EH (cell line): ENCODE measurements at regions not wholly inside any gene's neighbourhood (a gene's known extent, or its start where the extent isn't known, plus 50 kb on each side); places are given as distances from the start of the nearest gene placed in this dataset.
"Not testable (repeated sequence)": the region's sequence is repeated elsewhere in the genome, so short reads cannot be mapped to it uniquely, and the experiment has no call there.

Experiments used
- DNase-seq: peaks from one replicate; pipeline ENCODE4 v3.0.0-alpha.2; 2015; ENCODE audit warnings: low read depth

GRCh38 chr2:144659731-144660275 is 139.9 kb upstream of the ZEB2 start:
- DNase-seq: peak; percentile 93

- DNase-seq: no peak
Observed at GRCh38 chr2:144654523-144654922, 134.6 kb upstream of the ZEB2 start.

DNA sequence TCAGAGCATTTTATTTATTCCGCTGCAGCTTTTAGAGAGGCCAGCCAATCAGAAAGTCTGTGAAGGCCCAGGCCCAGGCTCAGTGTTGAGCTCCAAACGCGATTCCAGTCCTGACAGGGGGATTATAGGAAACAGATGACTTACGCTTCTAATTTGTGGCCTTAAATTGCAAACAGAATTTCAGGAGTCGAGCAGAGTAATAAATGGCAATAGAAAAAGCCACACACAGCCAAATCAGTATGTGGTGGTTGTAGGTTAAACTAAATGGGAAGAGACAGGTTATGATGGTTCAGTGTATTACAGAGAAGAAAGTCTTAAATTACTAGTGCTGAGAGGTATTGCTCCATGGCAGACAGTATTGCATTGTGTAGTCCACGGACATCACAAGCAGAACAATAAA is 131.0 kb upstream of the ZEB2 start:
- no peak for DNase-seq

- DNase-seq: no peak
Observed at GRCh38 chr2:144648837-144649465, 129.0 kb upstream of the ZEB2 start.

DNA sequence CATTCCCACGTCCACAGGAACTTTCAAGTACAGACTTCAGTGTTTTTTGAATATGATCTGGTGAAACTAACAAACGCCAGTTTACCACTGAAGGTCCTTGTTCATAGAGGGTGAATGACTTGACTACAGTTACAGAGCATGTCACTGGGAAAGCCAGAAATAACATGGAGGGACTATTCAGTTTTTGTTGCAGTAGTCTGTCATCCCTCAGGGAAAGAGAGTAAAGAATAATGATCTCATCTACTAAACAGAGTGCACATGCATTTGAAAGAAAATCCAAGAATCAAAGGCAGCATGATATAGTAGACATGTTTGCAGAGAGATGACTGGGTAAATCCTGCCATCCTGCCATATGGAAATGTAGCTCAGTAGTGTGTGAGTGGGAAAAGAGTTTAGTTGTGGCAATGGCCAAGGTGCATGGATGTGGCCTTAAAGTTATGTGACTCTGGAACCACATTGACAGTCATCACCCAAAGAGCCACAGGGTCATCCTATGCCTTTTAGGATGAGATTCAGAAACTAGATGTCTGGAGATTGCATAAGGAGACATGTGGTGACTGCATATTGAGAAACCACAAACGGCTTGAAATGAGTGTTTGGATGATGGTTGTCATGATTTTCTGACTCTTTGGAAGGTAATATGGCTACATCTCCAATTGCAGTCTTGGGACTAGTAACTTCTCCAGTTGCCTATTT is 125.3 kb upstream of the ZEB2 start:
- peak; percentile 63 for DNase-seq

DNA sequence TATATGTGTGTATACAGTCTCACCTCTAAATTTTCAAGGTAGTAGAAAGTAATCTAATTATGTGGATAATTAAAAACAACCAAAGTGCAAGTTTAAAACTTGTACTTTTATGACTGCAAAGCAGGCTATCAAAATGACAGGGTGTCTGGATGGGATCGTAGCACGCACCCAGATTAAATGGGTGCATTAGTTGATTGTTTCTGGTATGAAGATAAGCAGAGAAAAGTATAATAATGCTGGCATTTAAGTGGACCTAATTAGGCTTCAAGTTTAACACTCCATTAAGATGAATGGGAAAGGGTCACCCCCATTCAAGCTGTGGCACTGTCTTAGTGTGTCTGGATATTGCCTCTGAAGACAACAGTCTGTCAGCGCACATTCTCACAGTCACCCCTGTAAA is 124.6 kb upstream of the ZEB2 start:
- DNase-seq: no peak

DNA sequence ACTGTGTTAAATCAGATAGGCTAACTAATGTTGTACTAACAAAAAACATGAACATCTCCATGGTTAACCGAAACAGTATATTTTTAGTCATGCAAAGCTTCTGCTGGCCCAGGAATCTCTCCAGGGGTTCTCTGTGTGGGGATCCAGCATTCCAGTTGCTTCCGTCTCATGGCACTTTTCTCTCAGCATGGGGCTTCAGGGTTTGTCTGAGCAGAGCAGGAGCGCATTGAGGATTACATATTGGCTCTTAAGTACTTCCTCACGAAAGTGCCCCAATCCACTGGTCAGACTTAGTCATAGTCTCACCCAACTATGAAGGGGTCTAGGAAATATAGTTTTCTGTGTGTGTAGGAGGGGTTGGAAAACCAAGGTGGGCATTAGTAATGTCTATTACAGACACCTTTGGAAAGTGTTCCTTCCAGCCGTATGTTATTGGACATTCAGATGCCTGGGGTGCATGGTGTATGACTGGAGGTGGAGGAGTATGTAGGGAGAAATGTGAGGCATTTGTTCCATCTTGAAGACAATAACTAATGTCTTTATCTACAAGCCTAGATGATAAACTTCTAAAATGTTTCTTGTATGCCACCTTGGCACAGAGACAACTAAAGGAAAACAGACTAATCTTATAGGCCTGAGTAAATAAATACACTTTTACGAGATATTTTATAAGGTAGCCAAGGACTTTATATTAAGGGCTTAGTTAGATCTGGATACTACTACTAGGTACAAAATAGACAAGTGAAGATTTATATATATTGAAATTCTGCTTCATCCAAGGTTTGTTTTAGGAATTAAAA is 123.8 kb upstream of the ZEB2 start:
- DNase-seq: peak; percentile 13

GRCh38 chr2:144642856-144643255 is 122.9 kb upstream of the ZEB2 start:
- no peak for DNase-seq

GRCh38 chr2:144642131-144642530 is 122.2 kb upstream of the ZEB2 start:
- DNase-seq: no peak

GRCh38 chr2:144638250-144638649 is 118.3 kb upstream of the ZEB2 start:
- DNase-seq: not testable (repeated sequence)

GRCh38 chr2:144636860-144637259 is 116.9 kb upstream of the ZEB2 start:
- DNase-seq: not testable (repeated sequence)

GRCh38 chr2:144632809-144633208 is 112.9 kb upstream of the ZEB2 start:
- no peak for DNase-seq

- DNase-seq: no peak
Observed at GRCh38 chr2:144631636-144632035, 111.7 kb upstream of the ZEB2 start.

DNA sequence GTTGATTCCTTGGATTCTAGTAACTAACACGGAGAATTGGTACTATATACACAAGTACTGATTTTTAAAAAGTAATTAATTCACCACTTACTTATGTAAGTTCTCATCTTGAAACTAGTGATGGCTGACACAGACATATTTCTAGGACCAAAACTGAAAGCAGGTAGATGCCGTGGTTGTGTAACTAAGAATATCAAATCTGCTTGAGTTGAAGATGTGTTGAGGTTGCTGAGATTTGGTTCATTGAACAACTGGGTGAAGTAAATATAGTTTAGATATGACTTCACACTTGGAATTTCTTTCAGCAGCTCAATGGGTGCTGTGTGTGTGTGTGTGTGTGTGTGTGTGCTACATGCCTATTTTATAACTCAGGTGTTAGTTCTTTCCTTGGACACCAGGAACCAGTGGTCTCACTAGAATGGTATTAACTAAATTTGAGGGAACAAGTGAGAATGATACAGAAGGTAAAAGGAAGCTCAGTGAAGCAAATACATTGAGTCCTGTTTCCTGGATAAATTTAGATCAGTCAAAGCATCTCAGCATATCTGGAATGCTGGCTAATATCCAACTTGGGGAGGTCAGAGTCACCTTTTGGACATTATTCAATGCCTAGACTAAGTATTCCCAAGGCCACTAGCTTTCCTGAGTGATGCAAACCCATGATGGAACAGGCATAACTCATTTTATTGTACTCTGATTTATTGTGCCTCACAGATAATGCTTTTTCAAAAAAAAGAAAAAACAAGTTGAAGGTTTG is 110.7 kb upstream of the ZEB2 start:
- DNase-seq: peak; percentile 15

GRCh38 chr2:144629935-144630334 is 110.0 kb upstream of the ZEB2 start:
- peak; percentile 52 for DNase-seq

DNA sequence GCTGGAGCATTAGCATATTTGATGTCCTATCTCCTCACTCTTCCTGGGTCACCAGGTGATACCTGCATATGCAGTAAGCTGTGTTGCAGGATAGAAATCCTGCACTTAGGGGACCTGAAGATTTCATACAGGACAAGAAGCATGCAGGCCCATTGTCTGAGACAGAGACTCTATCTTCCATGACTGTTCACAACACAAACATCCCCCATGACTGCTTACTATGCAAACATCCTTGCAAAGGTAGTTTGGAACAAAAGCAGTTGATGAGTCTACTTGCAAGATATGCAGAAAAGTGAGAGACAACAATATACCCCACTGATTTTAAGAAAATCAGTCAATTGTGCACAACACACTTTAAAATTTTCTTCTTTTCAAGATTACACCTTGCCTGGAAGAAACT is 108.6 kb upstream of the ZEB2 start:
- DNase-seq: no peak

GRCh38 chr2:144625626-144626025 is 105.7 kb upstream of the ZEB2 start:
- DNase-seq: no peak

DNA sequence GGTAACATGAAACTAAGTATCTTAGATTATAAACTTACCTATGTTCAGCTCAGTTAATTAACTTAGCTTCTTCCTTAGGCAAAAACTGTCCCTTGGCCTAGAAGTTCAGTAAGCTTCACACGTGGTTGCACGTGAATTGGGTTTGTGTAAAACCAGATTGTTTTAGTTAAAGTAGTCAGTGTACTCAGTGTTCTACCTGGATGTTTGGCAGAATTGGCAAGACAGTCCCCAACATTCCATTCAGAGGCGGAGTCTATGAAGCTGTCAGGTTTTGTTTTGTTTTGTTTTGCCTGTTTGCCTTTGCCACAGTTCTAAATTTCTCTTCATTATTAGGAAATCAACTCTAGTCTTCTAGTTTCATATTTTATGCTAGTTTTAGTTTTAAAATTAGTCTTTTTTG is 105.3 kb upstream of the ZEB2 start:
- DNase-seq: no peak

- DNase-seq: no peak
Observed at GRCh38 chr2:144624451-144624850, 104.5 kb upstream of the ZEB2 start.

- DNase-seq: not testable (repeated sequence)
Observed at GRCh38 chr2:144622373-144622772, 102.5 kb upstream of the ZEB2 start.

DNA sequence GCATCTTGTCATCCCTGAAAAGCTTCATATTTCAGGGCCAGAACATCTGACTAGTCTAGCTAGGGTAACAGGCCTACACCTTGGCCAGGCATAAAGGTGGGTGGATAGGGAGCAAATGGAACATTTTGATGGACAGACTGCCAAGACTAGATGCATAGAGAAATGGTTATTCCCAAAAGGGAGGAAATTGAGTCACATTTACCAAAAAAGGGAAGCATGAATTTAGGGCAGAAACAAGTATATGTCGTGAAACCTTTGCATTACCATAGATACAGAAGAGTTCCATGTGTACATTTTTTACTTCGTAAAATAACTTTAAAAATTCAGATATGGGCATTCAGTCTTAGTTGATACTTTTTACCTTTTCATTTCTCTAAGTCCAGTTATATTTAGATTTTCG is 101.3 kb upstream of the ZEB2 start:
- no peak for DNase-seq

- DNase-seq: no peak
Observed at GRCh38 chr2:144619760-144620159, 99.8 kb upstream of the ZEB2 start.
